ENCODE measurements at regions not wholly inside any gene's neighbourhood (a gene's known extent, or its start where the extent isn't known, plus 50 kb on each side); places are given as distances from the start of the nearest gene placed in this dataset.

- H3K4me1 ChIP-seq (ENCODE audit: insufficient read depth, low read length, poor library complexity, severe bottlenecking), result no peaks in the 10 kb centered on the region
- no peaks in the 10 kb centered on the region for H3K27me3 ChIP-seq (replicated peaks; ENCODE audit: insufficient read depth, low read depth, low read length, poor library complexity)
- H3K27ac ChIP-seq (ENCODE audit: low read depth, low read length, poor library complexity, severe bottlenecking), result no peak overlapping the region
- H3K36me3 ChIP-seq (ENCODE audit: insufficient read depth, low read length, poor library complexity, severe bottlenecking), result no peaks in the 10 kb centered on the region
- CTCF ChIA-PET, result no interaction called here
- TF ChIP-seq EZH2 (IDR thresholded peaks at IDR 0.05; ENCODE audit: borderline replicate concordance, low read depth, low read length, poor library complexity, severe bottlenecking) (no peak), CTCF (conservative IDR thresholded peaks at IDR 0.05; ENCODE audit: low read depth, low read length) (no peak)
- intact Hi-C loops (cut with micrococcal nuclease; ENCODE audit: unreplicated experiment), result no loop called here
- no peak overlapping the region for H3K4me3 ChIP-seq (ENCODE audit: low read depth, low read length, poor library complexity, severe bottlenecking)
- POLR2A ChIA-PET (ENCODE audit: low non-redundant PET), result no interaction called here
- no peaks in the 10 kb centered on the region for H3K9me3 ChIP-seq (ENCODE audit: low read depth, low read length, poor library complexity, severe bottlenecking)
- DNase-seq (ENCODE audit: low spot score), result no peak
- no TSS peak for BruUV-seq (replicated peaks)
Measured at GRCh38 chr10:64444163-64444562, 923.0 kb downstream of the REEP3 start.

- POLR2A ChIA-PET (ENCODE audit: low non-redundant PET), result no interaction called here
- Histone ChIP-seq H3K36me3 (ENCODE audit: insufficient read depth, low read length, poor library complexity, severe bottlenecking) (no peaks in the 10 kb centered on the region), H3K4me1 (ENCODE audit: insufficient read depth, low read length, poor library complexity, severe bottlenecking) (no peaks in the 10 kb centered on the region), H3K4me3 (ENCODE audit: low read depth, low read length, poor library complexity, severe bottlenecking) (no peak overlapping the region), H3K27me3 (replicated peaks; ENCODE audit: insufficient read depth, low read depth, low read length, poor library complexity) (no peaks in the 10 kb centered on the region), H3K27ac (ENCODE audit: low read depth, low read length, poor library complexity, severe bottlenecking) (no peak overlapping the region), H3K9me3 (ENCODE audit: low read depth, low read length, poor library complexity, severe bottlenecking) (no peaks in the 10 kb centered on the region)
- intact Hi-C loops (cut with micrococcal nuclease; ENCODE audit: unreplicated experiment), result no loop called here
- DNase-seq (ENCODE audit: low spot score), result no peak
- BruUV-seq (replicated peaks), result no TSS peak
- TF ChIP-seq EZH2 (IDR thresholded peaks at IDR 0.05; ENCODE audit: borderline replicate concordance, low read depth, low read length, poor library complexity, severe bottlenecking) (no peak), CTCF (conservative IDR thresholded peaks at IDR 0.05; ENCODE audit: low read depth, low read length) (no peak)
- CTCF ChIA-PET, result no interaction called here
Measured at GRCh38 chr10:64444564-64444963, 923.4 kb downstream of the REEP3 start.

- Histone ChIP-seq H3K4me3 (ENCODE audit: low read depth, low read length, poor library complexity, severe bottlenecking) (no peak overlapping the region), H3K4me1 (ENCODE audit: insufficient read depth, low read length, poor library complexity, severe bottlenecking) (no peaks in the 10 kb centered on the region), H3K9me3 (ENCODE audit: low read depth, low read length, poor library complexity, severe bottlenecking) (no peaks in the 10 kb centered on the region), H3K27me3 (replicated peaks; ENCODE audit: insufficient read depth, low read depth, low read length, poor library complexity) (no peaks in the 10 kb centered on the region), H3K27ac (ENCODE audit: low read depth, low read length, poor library complexity, severe bottlenecking) (no peak overlapping the region), H3K36me3 (ENCODE audit: insufficient read depth, low read length, poor library complexity, severe bottlenecking) (no peaks in the 10 kb centered on the region)
- ChIA-PET CTCF (no interaction called here), POLR2A (ENCODE audit: low non-redundant PET) (no interaction called here)
- DNase-seq (ENCODE audit: low spot score), result no peak
- intact Hi-C loops (cut with micrococcal nuclease; ENCODE audit: unreplicated experiment), result no loop called here
- BruUV-seq (replicated peaks), result no TSS peak
- TF ChIP-seq CTCF (conservative IDR thresholded peaks at IDR 0.05; ENCODE audit: low read depth, low read length) (no peak), EZH2 (IDR thresholded peaks at IDR 0.05; ENCODE audit: borderline replicate concordance, low read depth, low read length, poor library complexity, severe bottlenecking) (no peak)
Measured at GRCh38 chr10:64449603-64450002, 928.4 kb downstream of the REEP3 start.

Data from A673 (cell line).